GM06990 (cell line): ENCODE measurements at regions not wholly inside any gene's neighbourhood (a gene's known extent, or its start where the extent isn't known, plus 50 kb on each side); places are given as distances from the start of the nearest gene placed in this dataset.

Source experiments
- DNase-seq: peaks from one replicate; pipeline ENCODE4 v3.0.0-alpha.2; 2011; ENCODE audit not compliant: insufficient read length; ENCODE audit errors: extremely low read depth
- H3K27me3 ChIP-seq: replicated peaks from 2 replicates; pipeline ENCODE4 v1.6.0; 2011; ENCODE audit warnings: low read length; ENCODE audit not compliant: control insufficient read depth, insufficient read depth
- H3K36me3 ChIP-seq: 2 replicates; pipeline ENCODE4 v1.5.1; 2011; ENCODE audit warnings: low read length; ENCODE audit not compliant: control insufficient read depth, insufficient read depth
- H3K4me3 ChIP-seq: replicated peaks from 2 replicates; pipeline ENCODE4 v1.5.1; 2011; ENCODE audit warnings: low read depth, mild to moderate bottlenecking, control low read depth, low read length
- TF ChIP-seq, protein P1 (sequence below): IDR thresholded peaks from 2 replicates; pipeline ENCODE4 v1.5.1; 2011; ENCODE audit warnings: low read length, control low read depth, mild to moderate bottlenecking, inconsistent platforms; ENCODE audit not compliant: insufficient read depth, poor library complexity, severe bottlenecking

DNA sequence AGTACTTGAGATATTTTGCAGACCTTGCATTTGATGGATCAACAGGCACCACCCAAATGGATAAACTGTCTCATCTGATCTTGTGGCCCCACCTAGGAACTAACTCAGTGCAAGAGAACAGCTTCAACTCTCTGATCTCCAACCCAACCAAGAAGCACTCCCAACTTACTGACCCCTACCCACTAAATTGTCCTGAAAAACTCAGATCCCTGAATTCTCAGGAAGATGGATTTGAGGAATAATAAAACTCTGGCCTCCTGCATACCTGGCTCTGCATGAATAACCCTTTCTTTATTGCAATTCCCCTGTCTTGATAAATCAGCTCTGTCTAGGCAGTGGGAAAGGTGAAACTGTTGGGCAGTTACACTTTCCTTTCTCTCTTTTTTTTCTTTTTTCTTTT, 247.9 kb downstream of the ZPLD1 start:
- Histone ChIP-seq H3K36me3 (no peaks in the 10 kb centered on the region), H3K27me3 (no peaks in the 10 kb centered on the region), H3K4me3 (no peak overlapping the region)
- no peak for DNase-seq
- TF ChIP-seq, protein P1, sequence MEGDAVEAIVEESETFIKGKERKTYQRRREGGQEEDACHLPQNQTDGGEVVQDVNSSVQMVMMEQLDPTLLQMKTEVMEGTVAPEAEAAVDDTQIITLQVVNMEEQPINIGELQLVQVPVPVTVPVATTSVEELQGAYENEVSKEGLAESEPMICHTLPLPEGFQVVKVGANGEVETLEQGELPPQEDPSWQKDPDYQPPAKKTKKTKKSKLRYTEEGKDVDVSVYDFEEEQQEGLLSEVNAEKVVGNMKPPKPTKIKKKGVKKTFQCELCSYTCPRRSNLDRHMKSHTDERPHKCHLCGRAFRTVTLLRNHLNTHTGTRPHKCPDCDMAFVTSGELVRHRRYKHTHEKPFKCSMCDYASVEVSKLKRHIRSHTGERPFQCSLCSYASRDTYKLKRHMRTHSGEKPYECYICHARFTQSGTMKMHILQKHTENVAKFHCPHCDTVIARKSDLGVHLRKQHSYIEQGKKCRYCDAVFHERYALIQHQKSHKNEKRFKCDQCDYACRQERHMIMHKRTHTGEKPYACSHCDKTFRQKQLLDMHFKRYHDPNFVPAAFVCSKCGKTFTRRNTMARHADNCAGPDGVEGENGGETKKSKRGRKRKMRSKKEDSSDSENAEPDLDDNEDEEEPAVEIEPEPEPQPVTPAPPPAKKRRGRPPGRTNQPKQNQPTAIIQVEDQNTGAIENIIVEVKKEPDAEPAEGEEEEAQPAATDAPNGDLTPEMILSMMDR: no peak

DNA sequence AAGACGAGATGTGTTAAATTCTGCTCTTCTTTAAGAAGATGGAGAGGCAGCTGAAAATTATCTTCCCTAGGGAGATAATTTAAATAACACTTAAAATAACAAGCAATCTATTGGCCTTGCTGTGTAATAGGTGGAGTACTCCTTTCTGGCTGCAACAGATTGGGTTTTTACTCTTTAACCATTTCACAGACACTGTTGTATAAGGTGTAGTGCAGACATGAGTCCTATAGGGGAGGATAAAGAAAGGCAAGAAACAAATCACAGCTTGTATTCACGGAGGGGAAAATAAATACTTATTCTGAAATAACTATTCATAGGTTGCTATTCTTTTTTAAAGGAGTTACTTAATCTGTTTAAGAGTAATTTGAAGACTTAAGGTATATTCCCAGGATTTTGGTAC, 252.0 kb downstream of the ZPLD1 start:
- TF ChIP-seq, protein P1: no peak
- H3K36me3 ChIP-seq: no peaks in the 10 kb centered on the region
- DNase-seq: no peak
- H3K4me3 ChIP-seq: no peak overlapping the region
- no peaks in the 10 kb centered on the region for H3K27me3 ChIP-seq

DNA sequence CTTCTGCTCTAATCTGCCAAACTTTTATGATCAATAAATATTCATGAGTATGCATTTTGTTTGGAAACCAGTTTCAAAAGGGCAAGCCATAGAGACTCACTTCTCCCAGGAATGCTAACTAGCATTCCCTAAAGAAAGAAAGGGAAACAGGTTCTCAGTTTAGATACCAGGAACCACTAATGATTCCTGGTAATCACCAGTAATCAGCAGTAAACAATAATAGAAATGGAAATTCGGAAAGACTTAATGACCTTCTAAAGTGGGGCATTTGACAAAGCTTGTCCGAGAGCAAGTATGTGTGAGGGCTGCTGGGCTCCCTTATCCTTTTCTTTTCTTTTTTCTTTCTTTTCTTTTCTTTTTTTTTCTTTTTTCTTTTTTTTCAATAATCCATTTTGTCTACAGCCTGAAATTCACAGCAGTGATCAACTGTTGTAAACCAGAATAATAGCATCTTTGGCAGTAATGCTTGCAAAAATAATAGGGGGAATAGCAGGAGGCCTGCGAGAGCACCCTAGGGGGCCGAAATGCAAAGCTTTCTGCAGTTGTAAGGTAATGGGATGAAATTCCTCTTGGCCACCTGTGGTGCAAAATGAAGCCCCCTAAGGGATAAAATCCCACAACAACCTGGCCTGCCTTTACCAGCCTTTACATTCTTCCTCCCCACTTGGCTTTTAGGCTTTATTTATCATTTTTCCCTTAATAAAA, 253.2 kb downstream of the ZPLD1 start:
- Histone ChIP-seq H3K36me3 (no peaks in the 10 kb centered on the region), H3K4me3 (no peak overlapping the region), H3K27me3 (no peaks in the 10 kb centered on the region)
- TF ChIP-seq, protein P1: no peak
- no peak for DNase-seq

DNA sequence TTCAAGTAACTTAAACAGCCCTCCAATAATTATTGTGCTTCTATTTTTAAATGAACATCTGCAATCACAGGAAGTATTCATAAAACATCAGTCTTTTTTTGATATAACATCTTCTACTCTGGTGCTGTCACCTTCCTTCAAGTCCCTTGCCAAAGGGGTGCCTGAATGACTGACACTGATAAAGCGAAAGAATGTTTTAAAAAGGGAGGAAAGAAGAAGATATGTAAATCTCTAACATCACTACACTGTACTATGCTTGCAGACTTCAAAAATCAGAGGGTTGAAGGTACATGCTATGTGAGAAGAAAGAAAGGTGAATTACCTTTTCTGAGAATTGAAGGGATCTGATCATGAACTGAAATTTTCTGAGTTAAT, 253.7 kb downstream of the ZPLD1 start:
- no peaks in the 10 kb centered on the region for H3K27me3 ChIP-seq
- TF ChIP-seq, protein P1: no peak
- no peak overlapping the region for H3K4me3 ChIP-seq
- H3K36me3 ChIP-seq: no peaks in the 10 kb centered on the region
- DNase-seq: no peak

DNA sequence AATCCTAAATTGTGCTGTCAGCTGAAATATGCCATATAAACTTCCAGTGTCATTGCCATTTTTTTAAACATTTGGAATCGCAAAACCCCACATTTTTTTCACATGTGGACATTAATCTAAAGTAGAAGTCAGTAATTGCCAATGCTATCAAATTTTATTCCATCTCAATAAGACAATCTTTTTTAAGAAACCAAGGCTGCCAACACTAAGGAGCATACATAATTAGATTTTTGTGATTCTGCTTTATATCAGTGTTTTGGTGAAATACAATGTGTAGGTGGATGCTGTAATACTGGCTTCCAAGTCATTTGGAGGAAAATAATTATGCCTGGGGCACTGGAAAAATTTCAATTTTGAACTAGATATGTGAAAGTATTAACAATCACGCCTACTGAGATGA, 256.7 kb downstream of the ZPLD1 start:
- DNase-seq: no peak
- no peak overlapping the region for H3K4me3 ChIP-seq
- H3K27me3 ChIP-seq: no peaks in the 10 kb centered on the region
- H3K36me3 ChIP-seq: no peaks in the 10 kb centered on the region
- TF ChIP-seq, protein P1: no peak
